ENCODE measurements at regions not wholly inside any gene's neighbourhood (a gene's known extent, or its start where the extent isn't known, plus 50 kb on each side); places are given as distances from the start of the nearest gene placed in this dataset.

DNA sequence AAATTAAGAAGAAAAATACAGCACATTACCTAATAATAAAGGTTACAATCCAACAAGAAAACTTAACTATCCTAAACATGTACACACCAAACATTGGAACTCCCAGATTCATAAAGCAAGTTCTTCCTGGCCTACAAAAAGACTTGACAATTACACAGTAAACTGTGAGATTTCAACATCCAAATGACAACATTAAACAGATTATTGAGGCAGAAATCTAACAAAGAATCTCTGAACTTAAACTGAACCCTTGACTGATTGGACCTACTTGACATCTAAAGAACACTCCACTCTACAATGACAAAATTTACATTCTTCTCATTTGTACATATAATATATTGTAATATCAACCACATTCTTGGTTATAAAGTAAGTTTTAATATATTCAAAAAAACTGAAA lies 1341.3 kb downstream of the LRFN5 start:
- no peak overlapping the region for H2AFZ ChIP-seq (ENCODE audit: low read length)
- no peak overlapping the region for H3K27ac ChIP-seq (ENCODE audit: insufficient read depth, low read length)
- H4K20me1 ChIP-seq (ENCODE audit: control insufficient read depth, extremely low read depth, insufficient read depth, low read length), result no peaks in the 10 kb centered on the region
- no peaks in the 10 kb centered on the region for H3K9me3 ChIP-seq (ENCODE audit: control insufficient read depth, insufficient read depth, low read depth, low read length)
- peak in 1 of 2 donors; percentile 56 for DNase-seq (ENCODE audit: low read depth in 2 of 2)
- no peaks in the 10 kb centered on the region for H3K4me1 ChIP-seq (ENCODE audit: control insufficient read depth, extremely low read depth, insufficient read depth, low read length)
- H3K4me3 ChIP-seq (replicated peaks in 1 of 4; ENCODE audit: control extremely low read depth in 1 of 4, insufficient read depth in 1 of 4, low read depth in 3 of 4, low read length in 4 of 4), result no peak overlapping the region
- H3K36me3 ChIP-seq (ENCODE audit: control insufficient read depth, insufficient read depth, low read length), result no peaks in the 10 kb centered on the region
- H3K27me3 ChIP-seq (ENCODE audit: control insufficient read depth, insufficient read depth, low read length), result no peaks in the 10 kb centered on the region
- no peak overlapping the region for H3K4me2 ChIP-seq (ENCODE audit: extremely low read depth, insufficient read depth, low read length)
- no peaks in the 10 kb centered on the region for H3K79me2 ChIP-seq (ENCODE audit: control insufficient read depth, insufficient read depth, low read length)
- no peak overlapping the region for H3K9ac ChIP-seq (ENCODE audit: insufficient read depth, low read length)
- TF ChIP-seq EZH2 (IDR thresholded peaks at IDR 0.05; ENCODE audit: low read length, missing control alignments), result no peak
- TF ChIP-seq, protein P1, sequence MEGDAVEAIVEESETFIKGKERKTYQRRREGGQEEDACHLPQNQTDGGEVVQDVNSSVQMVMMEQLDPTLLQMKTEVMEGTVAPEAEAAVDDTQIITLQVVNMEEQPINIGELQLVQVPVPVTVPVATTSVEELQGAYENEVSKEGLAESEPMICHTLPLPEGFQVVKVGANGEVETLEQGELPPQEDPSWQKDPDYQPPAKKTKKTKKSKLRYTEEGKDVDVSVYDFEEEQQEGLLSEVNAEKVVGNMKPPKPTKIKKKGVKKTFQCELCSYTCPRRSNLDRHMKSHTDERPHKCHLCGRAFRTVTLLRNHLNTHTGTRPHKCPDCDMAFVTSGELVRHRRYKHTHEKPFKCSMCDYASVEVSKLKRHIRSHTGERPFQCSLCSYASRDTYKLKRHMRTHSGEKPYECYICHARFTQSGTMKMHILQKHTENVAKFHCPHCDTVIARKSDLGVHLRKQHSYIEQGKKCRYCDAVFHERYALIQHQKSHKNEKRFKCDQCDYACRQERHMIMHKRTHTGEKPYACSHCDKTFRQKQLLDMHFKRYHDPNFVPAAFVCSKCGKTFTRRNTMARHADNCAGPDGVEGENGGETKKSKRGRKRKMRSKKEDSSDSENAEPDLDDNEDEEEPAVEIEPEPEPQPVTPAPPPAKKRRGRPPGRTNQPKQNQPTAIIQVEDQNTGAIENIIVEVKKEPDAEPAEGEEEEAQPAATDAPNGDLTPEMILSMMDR (conservative IDR thresholded peaks at IDR 0.05 in 1 of 2, IDR thresholded peaks at IDR 0.05 in 1 of 2; ENCODE audit: low read depth in 1 of 2, low read length in 2 of 2), result no peak

DNA sequence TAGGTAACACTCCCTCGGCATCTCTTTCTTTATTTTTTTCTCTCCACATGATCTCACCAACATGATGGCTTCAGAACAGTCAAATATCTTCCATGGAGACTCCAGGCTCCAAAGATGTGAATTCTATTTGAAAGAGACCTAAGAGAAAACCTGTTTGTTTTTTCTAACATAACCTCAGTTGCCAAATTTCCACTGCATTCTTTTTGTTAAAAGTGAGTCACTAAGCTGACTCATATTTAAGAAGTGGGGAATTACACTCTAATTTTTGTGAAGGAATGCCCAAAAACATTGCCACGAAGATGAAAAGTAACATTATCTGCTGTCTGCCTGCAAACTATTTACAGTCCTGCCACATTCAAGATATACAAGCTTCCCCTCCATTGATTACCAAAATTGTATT lies 1337.6 kb downstream of the LRFN5 start:
- Histone ChIP-seq H2AFZ (ENCODE audit: low read length) (no peak overlapping the region), H3K36me3 (ENCODE audit: control insufficient read depth, insufficient read depth, low read length) (no peaks in the 10 kb centered on the region), H3K4me2 (ENCODE audit: extremely low read depth, insufficient read depth, low read length) (no peak overlapping the region), H3K9ac (ENCODE audit: insufficient read depth, low read length) (no peak overlapping the region), H3K9me3 (ENCODE audit: control insufficient read depth, insufficient read depth, low read depth, low read length) (no peaks in the 10 kb centered on the region), H3K4me1 (ENCODE audit: control insufficient read depth, extremely low read depth, insufficient read depth, low read length) (no peaks in the 10 kb centered on the region), H4K20me1 (ENCODE audit: control insufficient read depth, extremely low read depth, insufficient read depth, low read length) (no peaks in the 10 kb centered on the region), H3K4me3 (replicated peaks in 1 of 4; ENCODE audit: control extremely low read depth in 1 of 4, insufficient read depth in 1 of 4, low read depth in 3 of 4, low read length in 4 of 4) (no peak overlapping the region), H3K27me3 (ENCODE audit: control insufficient read depth, insufficient read depth, low read length) (no peaks in the 10 kb centered on the region), H3K79me2 (ENCODE audit: control insufficient read depth, insufficient read depth, low read length) (no peaks in the 10 kb centered on the region), H3K27ac (ENCODE audit: insufficient read depth, low read length) (no peak overlapping the region)
- DNase-seq (ENCODE audit: low read depth in 2 of 2), result peak; percentile 41 to 64
- no peak for TF ChIP-seq EZH2 (IDR thresholded peaks at IDR 0.05; ENCODE audit: low read length, missing control alignments)
- TF ChIP-seq, protein P1 (conservative IDR thresholded peaks at IDR 0.05 in 1 of 2, IDR thresholded peaks at IDR 0.05 in 1 of 2; ENCODE audit: low read depth in 1 of 2, low read length in 2 of 2), result no peak

DNA sequence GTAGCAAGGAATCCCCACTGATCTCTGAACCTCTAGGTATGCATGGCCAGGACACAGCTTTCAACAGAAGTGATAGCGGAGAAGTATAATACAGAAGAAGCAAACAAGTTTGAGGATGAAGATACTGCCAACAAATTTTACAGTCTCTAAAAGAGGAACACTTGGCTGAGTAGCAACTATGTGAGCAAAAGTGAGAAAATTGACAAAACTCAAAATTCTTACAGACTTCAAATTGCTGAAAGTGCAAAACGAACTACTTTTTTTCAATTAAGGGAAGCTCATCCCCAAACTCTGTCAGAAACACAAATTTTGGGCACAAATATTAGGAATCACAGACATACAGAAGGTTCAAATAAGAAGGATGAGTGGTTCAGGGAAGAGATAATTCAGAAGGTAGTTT lies 1324.6 kb downstream of the LRFN5 start:
- no peak overlapping the region for H3K4me2 ChIP-seq (ENCODE audit: extremely low read depth, insufficient read depth, low read length)
- no peak overlapping the region for H3K9ac ChIP-seq (ENCODE audit: insufficient read depth, low read length)
- H2AFZ ChIP-seq (ENCODE audit: low read length), result no peak overlapping the region
- H4K20me1 ChIP-seq (ENCODE audit: control insufficient read depth, extremely low read depth, insufficient read depth, low read length), result no peaks in the 10 kb centered on the region
- DNase-seq (ENCODE audit: low read depth in 2 of 2), result no peak
- no peak overlapping the region for H3K4me3 ChIP-seq (replicated peaks in 1 of 4; ENCODE audit: control extremely low read depth in 1 of 4, insufficient read depth in 1 of 4, low read depth in 3 of 4, low read length in 4 of 4)
- no peaks in the 10 kb centered on the region for H3K36me3 ChIP-seq (ENCODE audit: control insufficient read depth, insufficient read depth, low read length)
- H3K27me3 ChIP-seq (ENCODE audit: control insufficient read depth, insufficient read depth, low read length), result no peaks in the 10 kb centered on the region
- H3K79me2 ChIP-seq (ENCODE audit: control insufficient read depth, insufficient read depth, low read length), result no peaks in the 10 kb centered on the region
- no peak for TF ChIP-seq EZH2 (IDR thresholded peaks at IDR 0.05; ENCODE audit: low read length, missing control alignments)
- TF ChIP-seq, protein P1 (conservative IDR thresholded peaks at IDR 0.05 in 1 of 2, IDR thresholded peaks at IDR 0.05 in 1 of 2; ENCODE audit: low read depth in 1 of 2, low read length in 2 of 2), result no peak
- no peaks in the 10 kb centered on the region for H3K9me3 ChIP-seq (ENCODE audit: control insufficient read depth, insufficient read depth, low read depth, low read length)
- no peaks in the 10 kb centered on the region for H3K4me1 ChIP-seq (ENCODE audit: control insufficient read depth, extremely low read depth, insufficient read depth, low read length)
- H3K27ac ChIP-seq (ENCODE audit: insufficient read depth, low read length), result no peak overlapping the region
